ENCODE measurements at regions not wholly inside any gene's neighbourhood (a gene's known extent, or its start where the extent isn't known, plus 50 kb on each side); places are given as distances from the start of the nearest gene placed in this dataset.

DNA sequence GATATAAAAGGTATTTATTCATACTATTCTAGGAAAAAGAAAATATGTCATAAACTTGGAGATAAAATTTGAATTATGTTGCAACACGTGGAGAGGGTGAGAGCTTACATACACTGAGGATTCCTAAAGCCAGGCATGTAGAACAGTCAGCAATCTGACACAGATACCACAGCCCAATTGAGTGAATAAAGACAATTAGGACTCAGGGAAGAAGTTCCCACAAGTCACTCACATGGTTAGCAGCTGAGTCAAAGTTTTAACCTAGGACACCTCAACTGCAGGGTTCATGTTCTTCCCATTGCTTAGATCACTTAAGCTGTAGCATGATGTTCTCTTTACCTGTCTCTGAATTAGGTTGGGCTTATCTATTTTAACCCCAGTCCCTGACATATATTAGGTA lies 189.5 kb downstream of the CMPK2 start:
- TF ChIP-seq, protein P1, sequence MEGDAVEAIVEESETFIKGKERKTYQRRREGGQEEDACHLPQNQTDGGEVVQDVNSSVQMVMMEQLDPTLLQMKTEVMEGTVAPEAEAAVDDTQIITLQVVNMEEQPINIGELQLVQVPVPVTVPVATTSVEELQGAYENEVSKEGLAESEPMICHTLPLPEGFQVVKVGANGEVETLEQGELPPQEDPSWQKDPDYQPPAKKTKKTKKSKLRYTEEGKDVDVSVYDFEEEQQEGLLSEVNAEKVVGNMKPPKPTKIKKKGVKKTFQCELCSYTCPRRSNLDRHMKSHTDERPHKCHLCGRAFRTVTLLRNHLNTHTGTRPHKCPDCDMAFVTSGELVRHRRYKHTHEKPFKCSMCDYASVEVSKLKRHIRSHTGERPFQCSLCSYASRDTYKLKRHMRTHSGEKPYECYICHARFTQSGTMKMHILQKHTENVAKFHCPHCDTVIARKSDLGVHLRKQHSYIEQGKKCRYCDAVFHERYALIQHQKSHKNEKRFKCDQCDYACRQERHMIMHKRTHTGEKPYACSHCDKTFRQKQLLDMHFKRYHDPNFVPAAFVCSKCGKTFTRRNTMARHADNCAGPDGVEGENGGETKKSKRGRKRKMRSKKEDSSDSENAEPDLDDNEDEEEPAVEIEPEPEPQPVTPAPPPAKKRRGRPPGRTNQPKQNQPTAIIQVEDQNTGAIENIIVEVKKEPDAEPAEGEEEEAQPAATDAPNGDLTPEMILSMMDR (IDR thresholded peaks at IDR 0.05) = no peak
- no peak for TF ChIP-seq POLR2A (IDR thresholded peaks at IDR 0.05)
- no peak for TF ChIP-seq POLR2AphosphoS5 (IDR thresholded peaks at IDR 0.05)
- TF ChIP-seq EP300 (IDR thresholded peaks at IDR 0.05) = no peak
- intact Hi-C loops (cut with DNase I; ENCODE audit: low total_unique reads) = no loop called here
- no peak for DNase-seq
- H3K27ac ChIP-seq = no peak overlapping the region
- no peak overlapping the region for H3K4me3 ChIP-seq
- WGBS, 5 donors = 34 to 73% (median 64%) methylated on average over 1 of the region's 1 CpG
- H3K27me3 ChIP-seq = no peaks in the 10 kb centered on the region
- H3K9me3 ChIP-seq = no peaks in the 10 kb centered on the region
- H3K4me1 ChIP-seq = no peaks in the 10 kb centered on the region
- H3K36me3 ChIP-seq = no peaks in the 10 kb centered on the region

DNA sequence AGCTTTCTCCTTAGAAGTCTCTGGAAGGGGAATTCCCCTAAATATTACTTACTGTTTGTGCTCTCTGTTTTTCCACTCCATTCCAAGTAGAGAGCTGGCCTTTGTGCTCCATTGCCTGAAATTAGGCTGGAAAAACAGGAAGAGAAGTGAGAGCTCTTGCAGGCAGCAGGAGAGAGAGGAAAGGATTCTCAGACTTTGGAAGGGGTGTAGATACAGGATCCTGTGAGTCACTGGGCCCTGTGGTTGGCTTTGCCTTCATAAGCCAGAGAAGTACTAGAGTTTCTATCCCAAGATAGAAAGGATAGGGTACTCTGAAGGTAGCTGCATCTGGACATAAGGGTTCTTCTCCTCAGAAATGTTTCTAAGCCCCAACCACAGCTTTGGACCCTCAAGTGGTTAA lies 188.9 kb downstream of the CMPK2 start:
- Histone ChIP-seq H3K36me3 (no peaks in the 10 kb centered on the region), H3K9me3 (no peaks in the 10 kb centered on the region), H3K4me1 (no peaks in the 10 kb centered on the region), H3K27me3 (no peaks in the 10 kb centered on the region), H3K4me3 (no peak overlapping the region), H3K27ac (no peak overlapping the region)
- intact Hi-C loops (cut with DNase I; ENCODE audit: low total_unique reads) = no loop called here
- DNase-seq = no peak
- TF ChIP-seq EP300 (IDR thresholded peaks at IDR 0.05) (no peak), POLR2A (IDR thresholded peaks at IDR 0.05) (no peak), POLR2AphosphoS5 (IDR thresholded peaks at IDR 0.05) (no peak)
- TF ChIP-seq, protein P1 (IDR thresholded peaks at IDR 0.05) = no peak

DNA sequence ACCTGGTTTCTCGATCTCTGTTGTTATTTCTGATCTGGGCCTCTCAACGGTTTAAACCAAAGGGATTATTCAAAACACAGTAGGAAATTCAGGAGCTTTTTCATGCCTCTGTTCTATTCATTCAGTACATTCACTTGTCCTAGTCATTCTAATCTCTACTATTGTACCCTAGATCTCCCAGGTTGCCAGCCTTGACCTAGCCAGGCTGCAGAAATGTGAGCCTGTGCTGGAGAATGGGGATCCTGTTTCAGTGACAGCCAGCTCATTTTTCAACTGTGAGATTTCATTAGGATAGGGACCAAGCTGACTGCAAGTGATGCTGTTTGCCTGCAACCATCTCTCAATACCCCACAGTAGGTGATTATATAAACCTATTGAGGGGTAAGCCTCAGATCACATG lies 186.2 kb downstream of the CMPK2 start:
- H3K9me3 ChIP-seq = no peaks in the 10 kb centered on the region
- intact Hi-C loops (cut with DNase I; ENCODE audit: low total_unique reads) = no loop called here
- TF ChIP-seq POLR2AphosphoS5 (IDR thresholded peaks at IDR 0.05) = no peak
- TF ChIP-seq EP300 (IDR thresholded peaks at IDR 0.05) = no peak
- no peaks in the 10 kb centered on the region for H3K27me3 ChIP-seq
- no peak overlapping the region for H3K4me3 ChIP-seq
- H3K4me1 ChIP-seq = no peaks in the 10 kb centered on the region
- no peaks in the 10 kb centered on the region for H3K36me3 ChIP-seq
- H3K27ac ChIP-seq = no peak overlapping the region
- WGBS, 5 donors = 62 to 69% (median 67%) methylated on average over 2 of the region's 2 CpGs
- no peak for DNase-seq

DNA sequence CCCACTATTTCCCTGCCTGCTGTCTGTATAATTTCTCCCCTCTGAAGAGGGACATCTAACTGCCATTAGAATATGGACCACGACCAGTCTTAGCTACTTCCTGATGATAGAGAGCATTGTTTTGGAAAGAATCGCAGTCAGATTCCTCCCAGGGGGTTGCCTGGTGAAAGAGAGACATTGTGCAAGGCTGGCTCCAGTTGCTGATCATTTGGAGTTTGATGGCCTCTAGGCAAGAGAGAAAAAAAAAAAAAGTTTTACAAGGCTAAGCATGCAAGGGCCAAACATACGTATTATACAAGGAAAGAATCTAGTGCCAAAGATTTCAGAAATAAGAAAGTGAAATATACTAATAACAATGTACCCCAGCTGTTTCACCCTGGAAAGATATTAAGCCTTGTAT lies 182.2 kb downstream of the CMPK2 start:
- TF ChIP-seq EP300 (IDR thresholded peaks at IDR 0.05) = no peak
- TF ChIP-seq POLR2A (IDR thresholded peaks at IDR 0.05) = no peak
- TF ChIP-seq, protein P1 (IDR thresholded peaks at IDR 0.05) = no peak
- TF ChIP-seq POLR2AphosphoS5 (IDR thresholded peaks at IDR 0.05) = no peak
- no peaks in the 10 kb centered on the region for H3K27me3 ChIP-seq
- DNase-seq = no peak
- H3K9me3 ChIP-seq = peaks cover 0 to 19% (median 5%) of the 10 kb centered on the region in 4 donors
- H3K4me3 ChIP-seq = no peak overlapping the region
- H3K27ac ChIP-seq = no peak overlapping the region
- intact Hi-C loops (cut with DNase I; ENCODE audit: low total_unique reads) = no loop called here
- no peaks in the 10 kb centered on the region for H3K4me1 ChIP-seq
- no peaks in the 10 kb centered on the region for H3K36me3 ChIP-seq
- WGBS, 5 donors = 53 to 76% (median 72%) methylated on average over 3 of the region's 3 CpGs

DNA sequence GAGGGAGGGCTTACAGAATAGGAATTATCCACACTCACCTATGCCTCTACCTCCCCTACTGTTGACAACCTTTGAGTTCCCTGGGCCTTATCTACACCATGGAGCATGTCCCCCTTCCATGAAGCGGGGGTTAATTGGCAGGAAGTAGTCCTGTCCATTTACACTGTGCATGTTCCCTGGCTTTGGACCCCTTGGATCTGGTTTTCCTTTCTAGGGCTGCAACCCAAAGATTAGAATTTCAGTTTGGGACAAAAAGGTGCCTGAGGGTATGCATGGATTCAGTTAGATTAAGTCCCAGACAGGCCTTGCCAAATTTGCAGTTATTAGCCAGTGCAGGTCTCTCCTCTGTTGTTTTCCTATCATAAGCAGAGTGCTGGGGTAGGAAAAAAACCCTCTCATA lies 180.3 kb downstream of the CMPK2 start:
- no peaks in the 10 kb centered on the region for H3K36me3 ChIP-seq
- TF ChIP-seq, protein P1 (IDR thresholded peaks at IDR 0.05) = no peak
- TF ChIP-seq POLR2A (IDR thresholded peaks at IDR 0.05) = no peak
- TF ChIP-seq POLR2AphosphoS5 (IDR thresholded peaks at IDR 0.05) = no peak
- TF ChIP-seq EP300 (IDR thresholded peaks at IDR 0.05) = no peak
- no peaks in the 10 kb centered on the region for H3K27me3 ChIP-seq
- DNase-seq = no peak
- H3K9me3 ChIP-seq = peaks cover 0 to 19% (median 5%) of the 10 kb centered on the region in 4 donors
- H3K27ac ChIP-seq = no peak overlapping the region
- 76 to 96% (median 89%) methylated on average over 1 of the region's 1 CpG for WGBS, 5 donors
- H3K4me1 ChIP-seq = no peaks in the 10 kb centered on the region
- intact Hi-C loops (cut with DNase I; ENCODE audit: low total_unique reads) = no loop called here
- no peak overlapping the region for H3K4me3 ChIP-seq
